ENCODE measurements at regions not wholly inside any gene's neighbourhood (a gene's known extent, or its start where the extent isn't known, plus 50 kb on each side); places are given as distances from the start of the nearest gene placed in this dataset.

DNA sequence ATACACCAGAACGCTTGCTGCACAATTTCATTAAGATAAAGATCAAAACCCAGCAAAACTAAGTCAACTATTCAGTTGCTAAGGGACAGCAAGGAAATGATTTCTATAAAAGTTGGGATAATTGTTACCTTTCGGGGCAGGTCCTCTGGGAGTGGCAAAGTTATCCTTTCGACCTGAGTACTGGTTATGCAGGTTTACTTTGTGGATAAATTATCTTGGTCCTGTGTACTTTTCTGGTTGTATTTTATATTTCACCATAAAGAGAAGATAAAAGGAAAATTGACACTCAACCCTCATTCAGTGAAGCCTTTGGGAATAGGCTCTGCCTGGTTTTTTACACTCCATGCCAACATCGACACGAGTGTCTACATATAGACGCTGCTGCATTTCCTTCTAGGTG is 146.5 kb downstream of the SYK start:
- H3K27ac ChIP-seq: no peak overlapping the region
- no peaks in the 10 kb centered on the region for H3K36me3 ChIP-seq (ENCODE audit: insufficient read depth, low read length)
- H3K4me3 ChIP-seq: no peak overlapping the region
- no peaks in the 10 kb centered on the region for H3K9me3 ChIP-seq (ENCODE audit: low read depth, low read length)
- H3K9ac ChIP-seq (ENCODE audit: insufficient read length): no peak overlapping the region
- DNase-seq (ENCODE audit: low read depth, low spot score): no peak
- no peak for TF ChIP-seq EZH2 (IDR thresholded peaks at IDR 0.05)
- no peak for TF ChIP-seq FOXP2 (optimal IDR thresholded peaks at IDR 0.05; ENCODE audit: control extremely low read depth, extremely low read length, insufficient read depth)
- TF ChIP-seq POLR2AphosphoS5 (IDR thresholded peaks at IDR 0.05; ENCODE audit: borderline replicate concordance, low read depth, low read length): no peak

GRCh38 chr9:90950600-90950999 is 149.0 kb downstream of the SYK start:
- DNase-seq (ENCODE audit: low read depth, low spot score): no peak
- H3K9me3 ChIP-seq (ENCODE audit: low read depth, low read length): no peaks in the 10 kb centered on the region

DNA sequence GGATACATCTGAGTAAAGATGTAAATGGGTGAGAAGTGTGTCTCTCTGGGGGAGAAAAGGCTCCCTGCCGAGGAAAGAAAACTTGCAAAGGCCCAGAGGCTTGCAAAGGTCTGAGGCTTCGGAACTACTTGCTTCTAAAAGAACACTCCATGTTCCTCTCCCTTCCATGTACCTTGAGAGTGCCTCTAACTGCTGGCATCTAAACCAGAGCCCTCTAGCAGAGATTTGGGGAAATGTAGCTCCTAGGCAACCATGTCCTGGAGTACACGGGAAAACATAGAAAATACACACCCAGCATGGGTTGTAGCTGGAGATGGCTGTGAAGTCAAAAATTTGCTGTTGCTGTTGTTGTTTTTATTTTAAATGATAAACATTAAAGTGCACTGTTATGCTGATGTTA is 151.6 kb downstream of the SYK start:
- Histone ChIP-seq H3K36me3 (ENCODE audit: insufficient read depth, low read length) (no peaks in the 10 kb centered on the region), H3K4me3 (no peak overlapping the region), H3K27ac (no peak overlapping the region), H3K9me3 (ENCODE audit: low read depth, low read length) (no peaks in the 10 kb centered on the region), H3K9ac (ENCODE audit: insufficient read length) (no peak overlapping the region)
- no peak for DNase-seq (ENCODE audit: low read depth, low spot score)
- TF ChIP-seq FOXP2 (optimal IDR thresholded peaks at IDR 0.05; ENCODE audit: control extremely low read depth, extremely low read length, insufficient read depth) (no peak), EZH2 (IDR thresholded peaks at IDR 0.05) (no peak), POLR2AphosphoS5 (IDR thresholded peaks at IDR 0.05; ENCODE audit: borderline replicate concordance, low read depth, low read length) (no peak)

More at GRCh38 chr9:90950600-90950999, 149.0 kb downstream of the SYK start:
- H3K36me3 ChIP-seq (ENCODE audit: insufficient read depth, low read length): no peaks in the 10 kb centered on the region
- H3K4me3 ChIP-seq: no peak overlapping the region
- TF ChIP-seq FOXP2 (optimal IDR thresholded peaks at IDR 0.05; ENCODE audit: control extremely low read depth, extremely low read length, insufficient read depth) (no peak), EZH2 (IDR thresholded peaks at IDR 0.05) (no peak), POLR2AphosphoS5 (IDR thresholded peaks at IDR 0.05; ENCODE audit: borderline replicate concordance, low read depth, low read length) (no peak)
- no peak overlapping the region for H3K27ac ChIP-seq
- no peak overlapping the region for H3K9ac ChIP-seq (ENCODE audit: insufficient read length)

- no peaks in the 10 kb centered on the region for H3K36me3 ChIP-seq (ENCODE audit: insufficient read depth, low read length)
- H3K9me3 ChIP-seq (ENCODE audit: low read depth, low read length): no peaks in the 10 kb centered on the region
- TF ChIP-seq EZH2 (IDR thresholded peaks at IDR 0.05): no peak
- no peak for TF ChIP-seq FOXP2 (optimal IDR thresholded peaks at IDR 0.05; ENCODE audit: control extremely low read depth, extremely low read length, insufficient read depth)
- TF ChIP-seq POLR2AphosphoS5 (IDR thresholded peaks at IDR 0.05; ENCODE audit: borderline replicate concordance, low read depth, low read length): no peak
- no peak overlapping the region for H3K9ac ChIP-seq (ENCODE audit: insufficient read length)
- DNase-seq (ENCODE audit: low read depth, low spot score): no peak
- no peak overlapping the region for H3K27ac ChIP-seq
- H3K4me3 ChIP-seq: no peak overlapping the region
Observed at GRCh38 chr9:90953805-90954204, 152.2 kb downstream of the SYK start.

GRCh38 chr9:90956026-90956810 is 154.6 kb downstream of the SYK start:
- Histone ChIP-seq H3K4me3 (no peak overlapping the region), H3K9ac (ENCODE audit: insufficient read length) (no peak overlapping the region), H3K36me3 (ENCODE audit: insufficient read depth, low read length) (no peaks in the 10 kb centered on the region), H3K27ac (no peak overlapping the region), H3K9me3 (ENCODE audit: low read depth, low read length) (no peaks in the 10 kb centered on the region)
- TF ChIP-seq POLR2AphosphoS5 (IDR thresholded peaks at IDR 0.05; ENCODE audit: borderline replicate concordance, low read depth, low read length) (no peak), EZH2 (IDR thresholded peaks at IDR 0.05) (no peak), FOXP2 (optimal IDR thresholded peaks at IDR 0.05; ENCODE audit: control extremely low read depth, extremely low read length, insufficient read depth) (no peak)
- no peak for DNase-seq (ENCODE audit: low read depth, low spot score)

GRCh38 chr9:90958328-90958727 is 156.7 kb downstream of the SYK start:
- TF ChIP-seq EZH2 (IDR thresholded peaks at IDR 0.05) (no peak), FOXP2 (optimal IDR thresholded peaks at IDR 0.05; ENCODE audit: control extremely low read depth, extremely low read length, insufficient read depth) (no peak), POLR2AphosphoS5 (IDR thresholded peaks at IDR 0.05; ENCODE audit: borderline replicate concordance, low read depth, low read length) (no peak)
- no peaks in the 10 kb centered on the region for H3K36me3 ChIP-seq (ENCODE audit: insufficient read depth, low read length)
- no peaks in the 10 kb centered on the region for H3K9me3 ChIP-seq (ENCODE audit: low read depth, low read length)
- no peak overlapping the region for H3K27ac ChIP-seq
- DNase-seq (ENCODE audit: low read depth, low spot score): no peak
- no peak overlapping the region for H3K4me3 ChIP-seq
- no peak overlapping the region for H3K9ac ChIP-seq (ENCODE audit: insufficient read length)

- no peak overlapping the region for H3K4me3 ChIP-seq
- no peaks in the 10 kb centered on the region for H3K36me3 ChIP-seq (ENCODE audit: insufficient read depth, low read length)
- TF ChIP-seq POLR2AphosphoS5 (IDR thresholded peaks at IDR 0.05; ENCODE audit: borderline replicate concordance, low read depth, low read length): no peak
- no peak for TF ChIP-seq FOXP2 (optimal IDR thresholded peaks at IDR 0.05; ENCODE audit: control extremely low read depth, extremely low read length, insufficient read depth)
- no peak for TF ChIP-seq EZH2 (IDR thresholded peaks at IDR 0.05)
- H3K9me3 ChIP-seq (ENCODE audit: low read depth, low read length): no peaks in the 10 kb centered on the region
- H3K27ac ChIP-seq: no peak overlapping the region
- no peak for DNase-seq (ENCODE audit: low read depth, low spot score)
- H3K9ac ChIP-seq (ENCODE audit: insufficient read length): no peak overlapping the region
Observed at GRCh38 chr9:90960941-90961340, 159.3 kb downstream of the SYK start.

- Histone ChIP-seq H3K4me3 (no peak overlapping the region), H3K36me3 (ENCODE audit: insufficient read depth, low read length) (no peaks in the 10 kb centered on the region), H3K9ac (ENCODE audit: insufficient read length) (no peak overlapping the region), H3K9me3 (ENCODE audit: low read depth, low read length) (no peaks in the 10 kb centered on the region), H3K27ac (no peak overlapping the region)
- TF ChIP-seq FOXP2 (optimal IDR thresholded peaks at IDR 0.05; ENCODE audit: control extremely low read depth, extremely low read length, insufficient read depth): no peak
- TF ChIP-seq POLR2AphosphoS5 (IDR thresholded peaks at IDR 0.05; ENCODE audit: borderline replicate concordance, low read depth, low read length): no peak
- no peak for TF ChIP-seq EZH2 (IDR thresholded peaks at IDR 0.05)
- no peak for DNase-seq (ENCODE audit: low read depth, low spot score)
Observed at GRCh38 chr9:90961375-90961774, 159.8 kb downstream of the SYK start.
